ENCODE measurements at regions not wholly inside any gene's neighbourhood (a gene's known extent, or its start where the extent isn't known, plus 50 kb on each side); places are given as distances from the start of the nearest gene placed in this dataset.

- H3K4me1 ChIP-seq, result peaks cover 20% of the 10 kb centered on the region
- no peak for DNase-seq
- BruUV-seq (replicated peaks), result no TSS peak
- no peaks in the 10 kb centered on the region for H3K9me3 ChIP-seq
- no peaks in the 10 kb centered on the region for H3K36me3 ChIP-seq (ENCODE audit: control insufficient read depth, insufficient read depth, low read length)
- no peak overlapping the region for H3K4me3 ChIP-seq (ENCODE audit: low read depth, low read length)
- H3K27me3 ChIP-seq (replicated peaks; ENCODE audit: control insufficient read depth, insufficient read depth, low read length), result no peaks in the 10 kb centered on the region
- no peaks in the 10 kb centered on the region for H3K27me3 Mint-ChIP-seq (ENCODE audit: insufficient read depth, unreplicated experiment)
- peaks cover 24% of the 10 kb centered on the region for H3K4me1 Mint-ChIP-seq (ENCODE audit: low read depth, unreplicated experiment)
- CTCF ChIA-PET, result no interaction called here
- no peaks in the 10 kb centered on the region for H3K36me3 Mint-ChIP-seq (ENCODE audit: insufficient read depth, unreplicated experiment)
- H3K9me3 Mint-ChIP-seq (ENCODE audit: unreplicated experiment), result no peaks in the 10 kb centered on the region
- no peak overlapping the region for H3K27ac Mint-ChIP-seq (ENCODE audit: unreplicated experiment)
- intact Hi-C loops (cut with micrococcal nuclease; ENCODE audit: unreplicated experiment), result no loop called here
- no peak for TF ChIP-seq CTCF (IDR thresholded peaks at IDR 0.05; ENCODE audit: insufficient read depth in 1 of 2, low read depth in 1 of 2, low read length in 1 of 2, severe bottlenecking in 1 of 2, unreplicated experiment in 1 of 2)
- POLR2A ChIA-PET, result no interaction called here
- no peak overlapping the region for H3K4me3 Mint-ChIP-seq (ENCODE audit: unreplicated experiment)
These were observed 130.6 kb downstream of the TDRD15 start for GRCh38 chr2:21254170-21254965.

DNA sequence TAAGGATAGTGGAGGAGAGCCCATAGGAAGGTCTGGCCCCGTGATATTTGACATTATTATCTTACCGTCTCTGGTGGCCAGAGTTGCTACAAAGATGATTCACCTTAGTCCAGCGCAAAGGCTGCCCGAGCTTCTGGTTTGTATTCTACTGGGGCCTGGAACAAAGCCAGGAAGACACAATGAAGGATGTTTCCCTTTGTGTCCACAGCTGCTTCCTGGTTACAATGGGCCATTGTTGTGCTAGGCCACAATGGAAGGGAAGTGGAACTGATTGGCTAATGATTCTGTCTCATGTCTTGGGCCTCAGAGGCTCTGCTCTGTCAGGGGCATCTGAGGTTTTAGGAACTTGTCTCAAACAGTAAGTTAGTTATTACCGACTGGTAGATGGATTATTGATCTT is 132.2 kb downstream of the TDRD15 start:
- ChIA-PET POLR2A (no interaction called here), CTCF (no interaction called here)
- Histone ChIP-seq H3K4me1 (peaks cover 20% of the 10 kb centered on the region), H3K9me3 (no peaks in the 10 kb centered on the region), H3K36me3 (ENCODE audit: control insufficient read depth, insufficient read depth, low read length) (no peaks in the 10 kb centered on the region), H3K4me3 (ENCODE audit: low read depth, low read length) (no peak overlapping the region), H3K27me3 (replicated peaks; ENCODE audit: control insufficient read depth, insufficient read depth, low read length) (no peaks in the 10 kb centered on the region)
- no peaks in the 10 kb centered on the region for H3K27me3 Mint-ChIP-seq (ENCODE audit: insufficient read depth, unreplicated experiment)
- intact Hi-C loops (cut with micrococcal nuclease; ENCODE audit: unreplicated experiment), result no loop called here
- H3K4me3 Mint-ChIP-seq (ENCODE audit: unreplicated experiment), result no peak overlapping the region
- H3K9me3 Mint-ChIP-seq (ENCODE audit: unreplicated experiment), result no peaks in the 10 kb centered on the region
- BruUV-seq (replicated peaks), result no TSS peak
- peaks cover 30% of the 10 kb centered on the region for H3K4me1 Mint-ChIP-seq (ENCODE audit: low read depth, unreplicated experiment)
- H3K27ac Mint-ChIP-seq (ENCODE audit: unreplicated experiment), result no peak overlapping the region
- no peaks in the 10 kb centered on the region for H3K36me3 Mint-ChIP-seq (ENCODE audit: insufficient read depth, unreplicated experiment)
- TF ChIP-seq CTCF (IDR thresholded peaks at IDR 0.05; ENCODE audit: insufficient read depth in 1 of 2, low read depth in 1 of 2, low read length in 1 of 2, severe bottlenecking in 1 of 2, unreplicated experiment in 1 of 2), result no peak
- no peak for DNase-seq

DNA sequence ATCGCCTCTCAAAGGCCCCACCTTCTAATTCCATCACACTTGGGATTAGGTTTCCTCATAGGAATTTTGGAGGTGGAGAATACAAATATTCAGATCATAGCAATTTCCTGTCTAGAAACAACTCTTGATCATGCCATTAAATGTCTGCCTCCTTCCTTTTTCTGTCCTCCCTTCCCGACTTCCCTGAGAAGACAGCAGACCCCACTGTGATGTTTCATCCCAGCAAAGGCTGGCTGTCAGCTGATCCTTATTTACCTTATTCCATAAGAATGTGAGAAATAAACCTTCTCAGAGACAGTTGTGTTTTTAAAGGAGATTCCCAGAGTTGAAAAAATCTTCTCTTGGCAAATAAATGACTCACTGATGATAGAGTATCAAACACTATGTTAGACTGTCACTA is 133.9 kb downstream of the TDRD15 start:
- no peak overlapping the region for H3K4me3 Mint-ChIP-seq (ENCODE audit: unreplicated experiment)
- DNase-seq, result no peak
- H3K36me3 Mint-ChIP-seq (ENCODE audit: insufficient read depth, unreplicated experiment), result no peaks in the 10 kb centered on the region
- no peaks in the 10 kb centered on the region for H3K9me3 Mint-ChIP-seq (ENCODE audit: unreplicated experiment)
- H3K27me3 Mint-ChIP-seq (ENCODE audit: insufficient read depth, unreplicated experiment), result no peaks in the 10 kb centered on the region
- H3K27ac Mint-ChIP-seq (ENCODE audit: unreplicated experiment), result peak overlapping the region; percentile 93
- no TSS peak for BruUV-seq (replicated peaks)
- TF ChIP-seq CTCF (IDR thresholded peaks at IDR 0.05; ENCODE audit: insufficient read depth in 1 of 2, low read depth in 1 of 2, low read length in 1 of 2, severe bottlenecking in 1 of 2, unreplicated experiment in 1 of 2), result no peak
- CTCF ChIA-PET, result no interaction called here
- Histone ChIP-seq H3K4me1 (peaks cover 15% of the 10 kb centered on the region), H3K4me3 (ENCODE audit: low read depth, low read length) (no peak overlapping the region), H3K36me3 (ENCODE audit: control insufficient read depth, insufficient read depth, low read length) (no peaks in the 10 kb centered on the region), H3K9me3 (no peaks in the 10 kb centered on the region), H3K27me3 (replicated peaks; ENCODE audit: control insufficient read depth, insufficient read depth, low read length) (no peaks in the 10 kb centered on the region)
- POLR2A ChIA-PET, result no interaction called here
- H3K4me1 Mint-ChIP-seq (ENCODE audit: low read depth, unreplicated experiment), result peaks cover 30% of the 10 kb centered on the region
- intact Hi-C loops (cut with micrococcal nuclease; ENCODE audit: unreplicated experiment), result no loop called here

All from Caco-2 (cell line).